Choroid plexus epithelial cell (primary cell): ENCODE measurements at regions not wholly inside any gene's neighbourhood (a gene's known extent, or its start where the extent isn't known, plus 50 kb on each side); places are given as distances from the start of the nearest gene placed in this dataset.
A peak's percentile ranks its signal among the peaks of the same experiment; 100 is the strongest.

Source experiments
- DNase-seq: peaks from one replicate; pipeline ENCODE4 v3.0.0-alpha.2; 2010; ENCODE audit warnings: low read depth
- H3K4me3 ChIP-seq: 2 replicates; pipeline ENCODE4 v1.5.1; 2011; ENCODE audit warnings: low read depth, mild to moderate bottlenecking, control low read depth, low read length, moderate library complexity
- TF ChIP-seq, protein P1 (sequence below): conservative IDR thresholded peaks from 2 replicates; pipeline ENCODE4 v1.5.1; 2011; ENCODE audit warnings: low read depth, mild to moderate bottlenecking, control low read depth, inconsistent platforms, low read length, moderate library complexity

DNA sequence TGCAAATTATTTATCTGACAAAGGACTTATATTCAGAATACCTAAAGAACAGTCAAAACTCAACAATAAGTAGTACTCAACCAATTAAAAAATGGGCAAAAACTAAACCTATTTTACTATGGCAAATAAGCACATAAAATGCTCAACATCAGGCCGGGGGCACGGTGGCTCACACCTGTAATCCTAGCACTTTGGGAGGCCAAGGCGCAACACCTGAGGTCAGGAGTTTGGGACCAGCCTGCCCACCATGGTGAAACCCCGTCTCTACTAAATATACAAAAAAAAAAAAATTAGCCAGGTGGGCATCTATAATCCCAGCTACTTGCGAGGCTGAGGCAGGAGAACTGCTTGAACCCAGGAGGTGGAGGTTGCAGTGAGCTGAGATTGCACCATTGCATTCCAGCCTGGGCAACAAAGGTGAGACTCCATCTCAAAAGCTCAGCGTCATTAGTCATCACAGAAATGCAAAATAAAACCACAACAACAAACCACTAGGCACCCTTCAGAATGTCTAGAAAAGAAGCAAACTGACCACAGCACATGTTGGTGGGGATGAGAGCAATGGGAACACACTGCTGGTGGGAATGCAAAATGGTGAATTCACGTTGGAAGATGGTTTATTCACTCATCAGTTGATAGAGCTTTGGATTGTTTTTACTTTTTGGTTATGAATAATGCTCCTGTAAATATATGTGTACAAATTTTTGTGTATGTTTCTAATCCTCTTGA lies 180.6 kb upstream of the SOX1 start:
- no peak overlapping the region for H3K4me3 ChIP-seq
- DNase-seq: no peak
- TF ChIP-seq, protein P1, sequence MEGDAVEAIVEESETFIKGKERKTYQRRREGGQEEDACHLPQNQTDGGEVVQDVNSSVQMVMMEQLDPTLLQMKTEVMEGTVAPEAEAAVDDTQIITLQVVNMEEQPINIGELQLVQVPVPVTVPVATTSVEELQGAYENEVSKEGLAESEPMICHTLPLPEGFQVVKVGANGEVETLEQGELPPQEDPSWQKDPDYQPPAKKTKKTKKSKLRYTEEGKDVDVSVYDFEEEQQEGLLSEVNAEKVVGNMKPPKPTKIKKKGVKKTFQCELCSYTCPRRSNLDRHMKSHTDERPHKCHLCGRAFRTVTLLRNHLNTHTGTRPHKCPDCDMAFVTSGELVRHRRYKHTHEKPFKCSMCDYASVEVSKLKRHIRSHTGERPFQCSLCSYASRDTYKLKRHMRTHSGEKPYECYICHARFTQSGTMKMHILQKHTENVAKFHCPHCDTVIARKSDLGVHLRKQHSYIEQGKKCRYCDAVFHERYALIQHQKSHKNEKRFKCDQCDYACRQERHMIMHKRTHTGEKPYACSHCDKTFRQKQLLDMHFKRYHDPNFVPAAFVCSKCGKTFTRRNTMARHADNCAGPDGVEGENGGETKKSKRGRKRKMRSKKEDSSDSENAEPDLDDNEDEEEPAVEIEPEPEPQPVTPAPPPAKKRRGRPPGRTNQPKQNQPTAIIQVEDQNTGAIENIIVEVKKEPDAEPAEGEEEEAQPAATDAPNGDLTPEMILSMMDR: no peak

DNA sequence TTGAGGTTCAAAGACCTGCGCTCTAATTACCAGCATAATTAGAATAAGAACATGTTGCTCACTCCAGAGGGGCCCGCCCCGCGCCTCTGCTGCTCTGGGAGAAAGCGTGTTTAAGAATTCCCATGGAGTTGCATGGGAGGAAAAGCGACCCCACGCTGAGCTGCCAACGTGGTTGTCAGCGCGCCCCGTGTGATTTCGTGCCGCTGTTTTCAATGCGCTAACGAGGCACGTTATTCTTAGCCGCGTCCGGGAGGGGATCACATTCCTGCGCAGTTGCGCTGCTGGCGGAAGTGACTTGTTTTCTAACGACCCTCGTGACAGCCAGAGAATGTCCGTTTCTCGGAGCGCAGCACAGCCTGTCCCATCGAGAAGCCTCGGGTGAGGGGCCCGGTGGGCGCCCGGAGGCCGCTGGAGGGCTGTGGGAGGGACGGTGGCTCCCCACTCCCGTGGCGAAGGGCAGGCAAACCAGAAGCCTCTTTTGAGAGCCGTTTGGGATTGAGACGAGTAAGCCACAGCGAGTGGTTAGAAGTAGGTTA lies 173.8 kb upstream of the SOX1 start:
- TF ChIP-seq, protein P1: no peak
- no peak overlapping the region for H3K4me3 ChIP-seq
- DNase-seq: peak; percentile 1

DNA sequence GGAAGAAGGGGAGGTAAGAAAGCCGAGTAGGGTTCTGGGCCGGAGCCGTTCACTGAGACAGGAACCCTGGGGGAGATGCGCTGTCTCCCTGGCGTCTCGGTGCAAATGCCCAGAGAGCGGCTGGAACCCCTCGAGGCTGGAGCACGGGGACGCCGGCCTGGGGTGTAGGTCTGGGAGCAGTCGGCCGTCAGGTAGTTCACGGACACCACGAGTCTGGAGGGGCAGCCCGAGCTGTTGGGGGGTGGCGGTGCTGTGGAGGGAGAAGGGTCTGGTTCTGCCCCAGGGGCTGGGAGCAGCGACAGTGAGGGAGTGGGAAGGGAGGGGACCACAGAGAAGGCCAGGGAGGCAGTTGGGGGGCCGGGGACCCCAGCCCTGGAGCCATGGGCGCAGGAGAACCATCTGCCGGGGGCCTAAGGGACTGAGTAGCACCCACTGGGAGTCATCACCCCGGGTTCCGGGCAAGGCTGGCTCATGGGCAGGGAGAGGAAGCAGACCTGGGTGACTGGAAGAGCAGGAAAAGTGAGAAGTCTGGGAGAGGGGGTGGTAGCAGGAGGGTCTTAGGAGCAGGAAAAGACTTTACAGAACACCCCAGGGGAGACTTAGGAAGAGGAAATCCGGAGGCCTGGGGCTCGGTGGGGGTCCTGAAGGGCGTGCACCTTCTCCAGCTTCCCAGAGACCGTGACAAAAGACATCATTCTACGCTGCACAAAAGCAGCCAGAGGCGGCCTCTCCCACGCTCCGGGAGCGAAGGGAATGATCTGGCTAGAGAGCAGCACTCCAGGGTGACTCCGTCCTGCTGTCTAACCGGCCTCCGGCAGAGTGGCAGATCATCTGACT lies 173.1 kb upstream of the SOX1 start:
- no peak overlapping the region for H3K4me3 ChIP-seq
- no peak for DNase-seq
- TF ChIP-seq, protein P1: no peak

DNA sequence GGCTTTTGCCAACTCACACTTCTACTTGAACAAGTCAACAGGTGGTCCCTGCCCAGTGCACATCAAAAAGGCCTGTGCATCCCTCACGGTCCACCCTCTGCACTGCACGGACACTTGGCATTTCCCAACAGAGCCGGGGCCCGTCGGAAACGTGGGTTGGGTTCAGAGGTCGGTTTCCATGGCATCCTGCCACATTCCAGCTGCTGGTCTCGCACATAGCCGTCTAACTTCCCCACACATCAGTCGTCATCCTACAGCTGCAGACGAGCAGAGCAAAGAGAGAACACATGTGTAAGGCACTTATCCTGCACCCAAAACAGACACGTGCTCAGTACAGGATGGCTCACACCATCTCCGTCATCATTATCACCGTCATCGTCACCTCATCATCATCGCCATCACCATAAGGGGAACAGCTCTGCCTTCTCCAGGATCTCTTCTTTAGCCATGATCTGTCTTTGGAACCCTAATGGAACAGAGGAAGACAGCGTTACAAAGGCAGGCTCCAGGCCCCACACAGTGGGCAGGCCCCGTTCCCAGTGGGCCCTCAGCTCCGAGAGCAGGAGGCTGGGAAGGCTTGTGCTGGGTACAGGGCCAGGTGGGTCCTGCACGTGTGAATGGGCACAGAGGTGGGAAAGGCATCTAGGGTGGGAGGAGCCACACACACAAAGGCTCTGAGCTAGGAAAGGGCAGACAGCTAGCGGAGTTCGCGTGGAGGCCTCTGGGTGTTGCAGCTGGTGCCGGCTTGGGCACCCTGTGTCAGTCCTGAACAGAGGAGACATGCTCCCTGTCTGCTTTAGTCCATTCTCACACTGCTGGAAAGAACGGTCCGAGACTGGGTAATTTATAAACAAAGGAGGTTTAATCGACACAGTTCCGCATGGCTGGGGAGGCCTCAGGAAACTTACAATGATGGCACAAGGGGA lies 170.8 kb upstream of the SOX1 start:
- no peak for DNase-seq
- TF ChIP-seq, protein P1: no peak
- no peak overlapping the region for H3K4me3 ChIP-seq

DNA sequence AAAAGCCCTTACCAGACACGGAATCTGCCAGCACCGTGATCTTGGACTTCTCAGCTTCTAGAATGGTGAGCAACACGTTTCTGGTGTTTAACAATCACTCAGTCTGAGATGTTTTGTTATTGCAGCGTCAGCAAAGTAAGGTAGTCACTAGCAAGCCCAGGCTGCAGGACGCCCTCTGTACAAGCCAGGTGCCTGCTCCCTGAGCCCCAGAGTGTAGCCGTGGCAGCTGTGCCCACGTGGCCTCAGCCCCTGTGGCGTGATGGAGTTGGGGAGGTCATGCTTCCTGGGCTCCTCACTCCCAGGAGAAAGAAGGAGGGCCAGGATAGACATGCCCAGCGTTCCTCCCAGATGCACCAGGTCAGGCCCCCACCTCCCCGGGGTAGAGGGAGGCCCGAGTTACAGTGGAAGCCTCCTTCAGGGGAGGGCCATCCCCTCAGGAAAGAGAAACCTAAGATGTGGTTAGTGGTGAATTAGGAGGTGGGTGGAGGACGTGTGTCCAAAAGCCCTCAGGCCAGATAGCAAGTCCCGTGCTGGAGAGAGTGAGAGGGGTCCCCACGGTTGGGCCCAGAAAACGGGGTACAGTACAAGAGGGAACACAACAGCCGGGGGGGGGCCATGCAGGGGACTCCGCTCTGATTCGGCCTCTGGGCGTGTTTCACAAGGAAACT lies 169.6 kb upstream of the SOX1 start:
- no peak overlapping the region for H3K4me3 ChIP-seq
- TF ChIP-seq, protein P1: no peak
- DNase-seq: no peak

DNA sequence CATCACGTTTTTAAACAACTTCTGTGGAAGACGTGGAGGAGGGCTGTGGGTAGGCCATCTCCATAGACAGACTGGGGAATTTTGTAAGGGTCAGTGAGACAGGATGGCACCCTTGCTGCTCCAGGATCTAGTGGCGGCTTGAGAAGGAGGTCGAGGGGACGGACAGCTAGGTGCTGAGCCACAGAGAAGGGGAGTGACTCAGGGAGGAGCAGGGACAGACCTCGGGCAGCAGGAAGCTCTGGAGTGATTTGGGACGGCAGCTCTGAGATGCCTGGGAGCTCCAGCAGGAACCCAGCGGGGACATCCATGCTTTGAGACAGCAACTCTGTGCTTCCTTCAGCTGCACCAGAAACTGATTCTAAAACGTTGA lies 169.1 kb upstream of the SOX1 start:
- TF ChIP-seq, protein P1: no peak
- no peak overlapping the region for H3K4me3 ChIP-seq
- no peak for DNase-seq
